ENCODE measurements at regions not wholly inside any gene's neighbourhood (a gene's known extent, or its start where the extent isn't known, plus 50 kb on each side); places are given as distances from the start of the nearest gene placed in this dataset.

DNA sequence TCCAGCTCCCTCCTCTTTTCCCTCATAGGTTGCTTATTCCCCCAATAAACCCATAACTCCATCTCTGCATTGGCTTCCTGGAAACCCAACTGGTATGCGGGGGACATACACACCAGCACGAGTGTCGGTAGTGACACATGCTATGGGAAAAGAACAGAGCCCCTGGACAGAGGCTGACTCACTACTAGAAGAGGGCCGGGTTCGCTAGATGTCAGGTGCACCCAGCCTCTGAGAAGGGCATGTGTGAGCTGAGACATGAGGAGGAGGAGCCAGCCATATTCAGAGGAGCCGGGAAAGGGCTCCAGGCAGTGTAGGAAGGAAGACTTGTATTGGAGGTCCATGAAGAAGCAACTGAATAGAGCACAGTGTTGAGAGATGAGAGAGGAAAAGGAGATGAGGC lies 241.1 kb downstream of the SOX9 start:
- no peak for TF ChIP-seq POLR2AphosphoS5 (IDR thresholded peaks at IDR 0.05; ENCODE audit: low read depth, low read length)
- no peak for TF ChIP-seq TAF1 (IDR thresholded peaks at IDR 0.05; ENCODE audit: borderline replicate concordance, insufficient read depth, low read length)
- TF ChIP-seq FOXP2 (optimal IDR thresholded peaks at IDR 0.05; ENCODE audit: borderline replicate concordance, extremely low read depth, extremely low read length, insufficient read depth): no peak

- TF ChIP-seq SIN3A (IDR thresholded peaks at IDR 0.05; ENCODE audit: borderline replicate concordance, insufficient read depth, low read length): no peak
- no peak for TF ChIP-seq POLR2AphosphoS5 (IDR thresholded peaks at IDR 0.05; ENCODE audit: low read depth, low read length)
- TF ChIP-seq FOXP2 (optimal IDR thresholded peaks at IDR 0.05; ENCODE audit: borderline replicate concordance, extremely low read depth, extremely low read length, insufficient read depth): no peak
- TF ChIP-seq, protein P1, sequence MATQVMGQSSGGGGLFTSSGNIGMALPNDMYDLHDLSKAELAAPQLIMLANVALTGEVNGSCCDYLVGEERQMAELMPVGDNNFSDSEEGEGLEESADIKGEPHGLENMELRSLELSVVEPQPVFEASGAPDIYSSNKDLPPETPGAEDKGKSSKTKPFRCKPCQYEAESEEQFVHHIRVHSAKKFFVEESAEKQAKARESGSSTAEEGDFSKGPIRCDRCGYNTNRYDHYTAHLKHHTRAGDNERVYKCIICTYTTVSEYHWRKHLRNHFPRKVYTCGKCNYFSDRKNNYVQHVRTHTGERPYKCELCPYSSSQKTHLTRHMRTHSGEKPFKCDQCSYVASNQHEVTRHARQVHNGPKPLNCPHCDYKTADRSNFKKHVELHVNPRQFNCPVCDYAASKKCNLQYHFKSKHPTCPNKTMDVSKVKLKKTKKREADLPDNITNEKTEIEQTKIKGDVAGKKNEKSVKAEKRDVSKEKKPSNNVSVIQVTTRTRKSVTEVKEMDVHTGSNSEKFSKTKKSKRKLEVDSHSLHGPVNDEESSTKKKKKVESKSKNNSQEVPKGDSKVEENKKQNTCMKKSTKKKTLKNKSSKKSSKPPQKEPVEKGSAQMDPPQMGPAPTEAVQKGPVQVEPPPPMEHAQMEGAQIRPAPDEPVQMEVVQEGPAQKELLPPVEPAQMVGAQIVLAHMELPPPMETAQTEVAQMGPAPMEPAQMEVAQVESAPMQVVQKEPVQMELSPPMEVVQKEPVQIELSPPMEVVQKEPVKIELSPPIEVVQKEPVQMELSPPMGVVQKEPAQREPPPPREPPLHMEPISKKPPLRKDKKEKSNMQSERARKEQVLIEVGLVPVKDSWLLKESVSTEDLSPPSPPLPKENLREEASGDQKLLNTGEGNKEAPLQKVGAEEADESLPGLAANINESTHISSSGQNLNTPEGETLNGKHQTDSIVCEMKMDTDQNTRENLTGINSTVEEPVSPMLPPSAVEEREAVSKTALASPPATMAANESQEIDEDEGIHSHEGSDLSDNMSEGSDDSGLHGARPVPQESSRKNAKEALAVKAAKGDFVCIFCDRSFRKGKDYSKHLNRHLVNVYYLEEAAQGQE (IDR thresholded peaks at IDR 0.05; ENCODE audit: insufficient read depth in 1 of 2, low read depth in 2 of 2, low read length in 2 of 2): no peak
- no peak for TF ChIP-seq TAF1 (IDR thresholded peaks at IDR 0.05; ENCODE audit: borderline replicate concordance, insufficient read depth, low read length)
These were observed 241.7 kb downstream of the SOX9 start for GRCh38 chr17:72362376-72363088.

DNA sequence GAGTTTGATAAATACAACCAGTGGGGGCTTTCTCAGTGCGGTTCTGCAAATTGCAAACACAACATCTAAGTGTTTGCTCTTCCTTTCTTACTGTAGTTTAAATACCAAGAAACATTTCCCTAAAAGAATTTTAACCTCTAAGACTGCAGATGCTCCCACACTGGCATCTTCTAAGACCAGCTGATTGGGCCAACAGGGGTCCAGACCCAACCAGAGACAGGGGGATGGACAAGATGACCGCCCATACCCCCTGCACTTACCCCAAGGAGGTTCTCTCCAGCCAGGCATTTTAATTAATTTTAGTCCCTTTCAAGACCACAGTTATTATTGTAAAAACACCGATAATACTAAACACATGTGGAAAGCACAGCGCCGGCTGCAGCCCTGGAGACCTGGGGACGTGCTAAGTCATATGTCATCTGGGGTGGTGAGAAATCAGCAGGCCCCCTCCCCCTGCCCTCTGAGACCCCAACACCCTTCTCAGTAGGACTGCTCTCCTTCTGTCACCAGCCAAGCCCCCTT lies 242.3 kb downstream of the SOX9 start:
- TF ChIP-seq, protein P1 (IDR thresholded peaks at IDR 0.05; ENCODE audit: insufficient read depth in 1 of 2, low read depth in 2 of 2, low read length in 2 of 2): no peak

- no peak for TF ChIP-seq TAF1 (IDR thresholded peaks at IDR 0.05; ENCODE audit: borderline replicate concordance, insufficient read depth, low read length)
- TF ChIP-seq FOXP2 (optimal IDR thresholded peaks at IDR 0.05; ENCODE audit: borderline replicate concordance, extremely low read depth, extremely low read length, insufficient read depth): no peak
- TF ChIP-seq, protein P1 (IDR thresholded peaks at IDR 0.05; ENCODE audit: insufficient read depth in 1 of 2, low read depth in 2 of 2, low read length in 2 of 2): no peak
- no peak for TF ChIP-seq POLR2AphosphoS5 (IDR thresholded peaks at IDR 0.05; ENCODE audit: low read depth, low read length)
- no peak for TF ChIP-seq SIN3A (IDR thresholded peaks at IDR 0.05; ENCODE audit: borderline replicate concordance, insufficient read depth, low read length)
These were observed 245.1 kb downstream of the SOX9 start for GRCh38 chr17:72365857-72366414.

GRCh38 chr17:72366626-72367025 lies 245.8 kb downstream of the SOX9 start:
- TF ChIP-seq, protein P1 (IDR thresholded peaks at IDR 0.05; ENCODE audit: insufficient read depth in 1 of 2, low read depth in 2 of 2, low read length in 2 of 2): no peak
- TF ChIP-seq TAF1 (IDR thresholded peaks at IDR 0.05; ENCODE audit: borderline replicate concordance, insufficient read depth, low read length) (no peak), FOXP2 (optimal IDR thresholded peaks at IDR 0.05; ENCODE audit: borderline replicate concordance, extremely low read depth, extremely low read length, insufficient read depth) (no peak), POLR2AphosphoS5 (IDR thresholded peaks at IDR 0.05; ENCODE audit: low read depth, low read length) (no peak), SIN3A (IDR thresholded peaks at IDR 0.05; ENCODE audit: borderline replicate concordance, insufficient read depth, low read length) (no peak)

Data from PFSK-1 (cell line).